ENCODE measurements at regions not wholly inside any gene's neighbourhood (a gene's known extent, or its start where the extent isn't known, plus 50 kb on each side); places are given as distances from the start of the nearest gene placed in this dataset.

- no peak for TF ChIP-seq POLR2A (IDR thresholded peaks at IDR 0.05)
- TF ChIP-seq, protein P1, sequence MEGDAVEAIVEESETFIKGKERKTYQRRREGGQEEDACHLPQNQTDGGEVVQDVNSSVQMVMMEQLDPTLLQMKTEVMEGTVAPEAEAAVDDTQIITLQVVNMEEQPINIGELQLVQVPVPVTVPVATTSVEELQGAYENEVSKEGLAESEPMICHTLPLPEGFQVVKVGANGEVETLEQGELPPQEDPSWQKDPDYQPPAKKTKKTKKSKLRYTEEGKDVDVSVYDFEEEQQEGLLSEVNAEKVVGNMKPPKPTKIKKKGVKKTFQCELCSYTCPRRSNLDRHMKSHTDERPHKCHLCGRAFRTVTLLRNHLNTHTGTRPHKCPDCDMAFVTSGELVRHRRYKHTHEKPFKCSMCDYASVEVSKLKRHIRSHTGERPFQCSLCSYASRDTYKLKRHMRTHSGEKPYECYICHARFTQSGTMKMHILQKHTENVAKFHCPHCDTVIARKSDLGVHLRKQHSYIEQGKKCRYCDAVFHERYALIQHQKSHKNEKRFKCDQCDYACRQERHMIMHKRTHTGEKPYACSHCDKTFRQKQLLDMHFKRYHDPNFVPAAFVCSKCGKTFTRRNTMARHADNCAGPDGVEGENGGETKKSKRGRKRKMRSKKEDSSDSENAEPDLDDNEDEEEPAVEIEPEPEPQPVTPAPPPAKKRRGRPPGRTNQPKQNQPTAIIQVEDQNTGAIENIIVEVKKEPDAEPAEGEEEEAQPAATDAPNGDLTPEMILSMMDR (IDR thresholded peaks at IDR 0.05), result no peak
- no peak for TF ChIP-seq POLR2AphosphoS5 (IDR thresholded peaks at IDR 0.05; ENCODE audit: insufficient read depth in 1 of 2, low read depth in 1 of 2)
Measured at GRCh38 chr2:10970666-10971065, 58.9 kb downstream of the KCNF1 start.
